ENCODE measurements at regions not wholly inside any gene's neighbourhood (a gene's known extent, or its start where the extent isn't known, plus 50 kb on each side); places are given as distances from the start of the nearest gene placed in this dataset.
A peak's percentile ranks its signal among the peaks of the same experiment; 100 is the strongest.
"Not testable (repeated sequence)": the region's sequence is repeated elsewhere in the genome, so short reads cannot be mapped to it uniquely, and the experiment has no call there.

- TF ChIP-seq CTCF (IDR thresholded peaks at IDR 0.05; ENCODE audit: control insufficient read depth, extremely low read depth, insufficient read depth) = peak; percentile 40
- no peak for DNase-seq (ENCODE audit: low read depth)
Observed at GRCh38 chr7:142626420-142627035, 122.7 kb upstream of the PRSS1 start.

GRCh38 chr7:142625216-142625615, 124.1 kb upstream of the PRSS1 start:
- peak; percentile 32 for DNase-seq (ENCODE audit: low read depth)
- H3K4me3 ChIP-seq (ENCODE audit: low read depth, low read length) = not testable (repeated sequence)

More at GRCh38 chr7:142626420-142627035, 122.7 kb upstream of the PRSS1 start:
- H3K4me3 ChIP-seq (ENCODE audit: low read depth, low read length) = no peak overlapping the region

GRCh38 chr7:142620402-142620801, 128.9 kb upstream of the PRSS1 start:
- no peak for TF ChIP-seq CTCF (IDR thresholded peaks at IDR 0.05; ENCODE audit: control insufficient read depth, extremely low read depth, insufficient read depth)
- H3K4me3 ChIP-seq (ENCODE audit: low read depth, low read length) = no peak overlapping the region
- no peak for DNase-seq (ENCODE audit: low read depth)

GRCh38 chr7:142618655-142619351, 130.5 kb upstream of the PRSS1 start:
- no peak overlapping the region for H3K4me3 ChIP-seq (ENCODE audit: low read depth, low read length)
- no peak for TF ChIP-seq CTCF (IDR thresholded peaks at IDR 0.05; ENCODE audit: control insufficient read depth, extremely low read depth, insufficient read depth)

GRCh38 chr7:142616842-142617241, 132.4 kb upstream of the PRSS1 start:
- DNase-seq (ENCODE audit: low read depth) = no peak
- no peak overlapping the region for H3K4me3 ChIP-seq (ENCODE audit: low read depth, low read length)
- TF ChIP-seq CTCF (IDR thresholded peaks at IDR 0.05; ENCODE audit: control insufficient read depth, extremely low read depth, insufficient read depth) = no peak

More at GRCh38 chr7:142618655-142619351, 130.5 kb upstream of the PRSS1 start:
- DNase-seq (ENCODE audit: low read depth) = no peak

GRCh38 chr7:142616121-142616643, 133.1 kb upstream of the PRSS1 start:
- no peak overlapping the region for H3K4me3 ChIP-seq (ENCODE audit: low read depth, low read length)
- DNase-seq (ENCODE audit: low read depth) = no peak
- no peak for TF ChIP-seq CTCF (IDR thresholded peaks at IDR 0.05; ENCODE audit: control insufficient read depth, extremely low read depth, insufficient read depth)

GRCh38 chr7:142615508-142615907, 133.8 kb upstream of the PRSS1 start:
- no peak for DNase-seq (ENCODE audit: low read depth)
- no peak for TF ChIP-seq CTCF (IDR thresholded peaks at IDR 0.05; ENCODE audit: control insufficient read depth, extremely low read depth, insufficient read depth)
- H3K4me3 ChIP-seq (ENCODE audit: low read depth, low read length) = no peak overlapping the region
